GM10266 (cell line): ENCODE measurements at regions not wholly inside any gene's neighbourhood (a gene's known extent, or its start where the extent isn't known, plus 50 kb on each side); places are given as distances from the start of the nearest gene placed in this dataset.

Experiments
- DNase-seq: peaks from one replicate; pipeline ENCODE4 v3.0.0; 2012; ENCODE audit errors: extremely low spot score
- CTCF ChIP-seq: IDR thresholded peaks from 2 replicates; pipeline ENCODE4 v1.5.1; 2012; ENCODE audit warnings: mild to moderate bottlenecking, low read depth; ENCODE audit not compliant: control insufficient read depth, insufficient read depth; ENCODE audit errors: missing control alignments

GRCh38 chr5:128778474-128778873 lies 186.8 kb upstream of the SLC27A6 start:
- no peak for TF ChIP-seq CTCF
- DNase-seq, result no peak

DNA sequence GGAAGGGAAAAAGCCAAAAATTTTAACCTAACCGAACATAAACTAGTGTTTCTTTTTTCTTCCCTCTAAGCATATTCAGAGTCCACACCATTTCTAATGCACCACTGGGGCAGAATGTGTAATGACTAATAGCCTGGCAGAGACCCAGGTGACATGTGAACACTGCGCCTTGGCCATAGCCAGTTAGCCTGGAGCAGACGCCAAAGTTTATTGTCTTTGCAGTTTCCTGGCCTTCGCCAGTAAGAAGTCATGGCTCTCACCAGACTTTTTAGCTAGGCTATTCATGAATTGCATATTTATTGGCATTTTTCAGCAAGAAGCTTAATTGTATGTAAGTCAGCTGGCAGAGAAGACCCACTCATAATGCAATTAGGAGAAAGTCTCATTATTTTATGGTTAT lies 182.8 kb upstream of the SLC27A6 start:
- TF ChIP-seq CTCF, result no peak
- DNase-seq, result no peak

DNA sequence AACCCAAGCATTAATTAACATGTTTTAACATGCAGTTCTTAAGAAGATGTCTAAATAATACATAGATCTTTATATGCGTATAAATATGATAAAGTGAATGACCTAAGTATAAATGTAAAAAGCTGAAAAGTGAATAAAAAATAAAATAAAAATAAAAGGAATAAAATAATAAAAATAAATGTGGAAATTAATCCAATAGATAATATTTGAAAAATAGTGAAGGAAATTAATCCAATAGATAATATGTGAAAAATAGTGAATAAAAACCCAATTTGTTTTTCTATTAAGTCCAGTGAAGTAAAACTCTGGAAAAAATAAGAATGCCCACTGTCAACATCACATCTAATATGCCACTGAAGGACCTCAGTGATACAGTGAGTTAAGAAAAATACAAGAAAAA lies 180.6 kb upstream of the SLC27A6 start:
- no peak for TF ChIP-seq CTCF
- no peak for DNase-seq

DNA sequence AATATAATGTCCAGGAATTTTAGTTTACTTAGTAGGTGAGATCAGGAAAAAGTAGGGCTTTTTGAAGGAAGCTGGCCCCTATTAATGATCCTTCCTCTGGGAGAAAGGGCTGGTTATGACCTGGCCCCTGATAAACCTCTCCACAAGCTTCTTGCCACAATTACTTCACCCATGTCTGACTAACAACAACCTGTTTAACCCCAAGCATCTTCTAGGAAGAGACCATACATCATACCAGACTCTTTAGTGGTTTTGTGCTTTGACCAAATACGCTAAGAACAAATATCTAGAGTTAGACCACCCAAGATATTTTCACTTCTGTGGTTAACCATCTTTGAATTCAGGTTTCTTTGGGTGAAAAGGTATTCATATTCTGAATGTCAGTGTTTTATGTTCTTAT lies 174.0 kb upstream of the SLC27A6 start:
- DNase-seq, result no peak
- TF ChIP-seq CTCF, result no peak

DNA sequence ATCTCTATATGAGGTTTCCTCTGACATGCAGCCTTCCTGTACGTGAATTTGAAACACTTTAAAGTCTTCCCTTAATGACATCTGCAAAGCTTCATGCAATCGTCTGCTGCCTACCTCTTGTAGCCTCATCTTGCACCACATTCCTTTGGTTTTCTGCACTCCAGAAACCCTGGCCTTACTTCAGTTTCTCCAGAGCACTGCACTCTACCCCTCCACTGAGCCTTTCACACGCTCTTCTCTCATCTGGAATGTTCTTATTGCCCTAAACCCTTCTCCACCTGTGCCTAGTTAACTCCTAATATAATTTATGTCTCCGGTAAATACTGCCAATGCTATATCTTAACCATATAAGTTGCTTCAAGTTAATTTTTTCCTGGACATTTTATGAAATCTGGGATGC lies 168.8 kb upstream of the SLC27A6 start:
- no peak for TF ChIP-seq CTCF
- no peak for DNase-seq

DNA sequence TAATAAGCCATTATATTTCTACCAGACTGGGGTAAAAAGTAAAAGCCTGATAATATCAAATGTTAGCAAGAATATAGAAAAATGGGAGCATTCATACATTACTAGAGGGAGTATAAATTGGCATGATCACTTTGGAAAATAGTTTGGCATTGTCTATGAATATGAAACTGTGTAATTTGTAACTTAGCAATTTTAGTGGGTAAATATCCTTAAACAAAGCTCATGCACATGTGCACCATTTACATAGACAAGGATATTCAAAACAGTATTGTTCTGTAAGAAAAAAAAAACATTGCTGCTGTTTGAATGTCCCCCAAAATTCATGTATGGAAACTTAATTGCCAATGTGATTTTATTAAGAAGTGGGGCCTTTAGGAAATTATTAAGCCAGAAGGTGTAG lies 166.4 kb upstream of the SLC27A6 start:
- DNase-seq, result no peak
- TF ChIP-seq CTCF, result no peak

DNA sequence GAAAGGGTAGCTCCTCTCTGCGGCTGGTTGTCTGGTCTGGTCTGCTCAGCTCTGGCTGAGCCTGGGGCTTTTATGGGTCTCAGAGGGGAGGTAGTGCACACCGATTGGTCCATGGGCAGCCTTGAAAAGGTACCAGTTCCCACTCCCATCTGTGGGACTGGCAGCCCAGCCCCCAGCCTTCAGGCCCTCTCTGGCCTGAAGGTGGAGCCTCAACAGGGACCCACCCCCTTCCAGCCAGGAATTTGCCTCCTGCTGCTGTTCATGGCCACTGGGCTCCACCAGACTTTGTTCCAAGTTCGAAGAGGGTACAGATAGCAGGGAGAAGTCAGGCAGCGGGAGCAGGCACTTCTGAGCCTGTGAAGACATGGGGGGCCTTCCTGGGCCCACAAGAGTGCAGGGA lies 165.3 kb upstream of the SLC27A6 start:
- no peak for TF ChIP-seq CTCF
- no peak for DNase-seq
